ENCODE measurements at regions not wholly inside any gene's neighbourhood (a gene's known extent, or its start where the extent isn't known, plus 50 kb on each side); places are given as distances from the start of the nearest gene placed in this dataset.
"Not testable (repeated sequence)": the region's sequence is repeated elsewhere in the genome, so short reads cannot be mapped to it uniquely, and the experiment has no call there.

- FAIRE-seq = no peak
These were observed 1404.8 kb downstream of the SLITRK1 start for GRCh38 chr13:82477436-82477835.

GRCh38 chr13:82467626-82468025, 1414.6 kb downstream of the SLITRK1 start:
- no peak for FAIRE-seq

GRCh38 chr13:82459575-82459974, 1422.7 kb downstream of the SLITRK1 start:
- not testable (repeated sequence) for FAIRE-seq

GRCh38 chr13:82458169-82458568, 1424.1 kb downstream of the SLITRK1 start:
- no peak for FAIRE-seq

GRCh38 chr13:82457548-82457947, 1424.7 kb downstream of the SLITRK1 start:
- not testable (repeated sequence) for FAIRE-seq

- no peak for FAIRE-seq
These were observed 1434.7 kb downstream of the SLITRK1 start for GRCh38 chr13:82447416-82448077.

GRCh38 chr13:82439159-82439904, 1442.9 kb downstream of the SLITRK1 start:
- FAIRE-seq = no peak

- FAIRE-seq = no peak
These were observed 1444.0 kb downstream of the SLITRK1 start for GRCh38 chr13:82438320-82438719.

GRCh38 chr13:82436099-82436585, 1446.1 kb downstream of the SLITRK1 start:
- FAIRE-seq = no peak

GRCh38 chr13:82432949-82433348, 1449.3 kb downstream of the SLITRK1 start:
- FAIRE-seq = no peak

GRCh38 chr13:82412749-82413148, 1469.5 kb downstream of the SLITRK1 start:
- FAIRE-seq = no peak

GRCh38 chr13:82407321-82407720, 1475.0 kb downstream of the SLITRK1 start:
- FAIRE-seq = no peak

- no peak for FAIRE-seq
These were observed 1507.6 kb downstream of the SLITRK1 start for GRCh38 chr13:82374719-82375118.

- no peak for FAIRE-seq
These were observed 1512.0 kb downstream of the SLITRK1 start for GRCh38 chr13:82370316-82370715.

GRCh38 chr13:82364525-82364924, 1517.7 kb downstream of the SLITRK1 start:
- no peak for FAIRE-seq

GRCh38 chr13:82358284-82358683, 1524.0 kb downstream of the SLITRK1 start:
- no peak for FAIRE-seq

GRCh38 chr13:82356667-82357410, 1525.4 kb downstream of the SLITRK1 start:
- FAIRE-seq = no peak

- no peak for FAIRE-seq
These were observed 1537.4 kb downstream of the SLITRK1 start for GRCh38 chr13:82344867-82345266.

GRCh38 chr13:82341116-82341515, 1541.2 kb downstream of the SLITRK1 start:
- FAIRE-seq = no peak

GRCh38 chr13:82330499-82330898, 1551.8 kb downstream of the SLITRK1 start:
- FAIRE-seq = peak; percentile 69

- no peak for FAIRE-seq
These were observed 1559.2 kb downstream of the SLITRK1 start for GRCh38 chr13:82323101-82323500.

GRCh38 chr13:82305588-82305987, 1576.7 kb downstream of the SLITRK1 start:
- no peak for FAIRE-seq

GRCh38 chr13:82298106-82298505, 1584.2 kb downstream of the SLITRK1 start:
- no peak for FAIRE-seq

GRCh38 chr13:82294226-82294625, 1588.0 kb downstream of the SLITRK1 start:
- FAIRE-seq = no peak

All from G401.6 (cell line).